ENCODE measurements at regions not wholly inside any gene's neighbourhood (a gene's known extent, or its start where the extent isn't known, plus 50 kb on each side); places are given as distances from the start of the nearest gene placed in this dataset.
"Not testable (repeated sequence)": the region's sequence is repeated elsewhere in the genome, so short reads cannot be mapped to it uniquely, and the experiment has no call there.

DNA sequence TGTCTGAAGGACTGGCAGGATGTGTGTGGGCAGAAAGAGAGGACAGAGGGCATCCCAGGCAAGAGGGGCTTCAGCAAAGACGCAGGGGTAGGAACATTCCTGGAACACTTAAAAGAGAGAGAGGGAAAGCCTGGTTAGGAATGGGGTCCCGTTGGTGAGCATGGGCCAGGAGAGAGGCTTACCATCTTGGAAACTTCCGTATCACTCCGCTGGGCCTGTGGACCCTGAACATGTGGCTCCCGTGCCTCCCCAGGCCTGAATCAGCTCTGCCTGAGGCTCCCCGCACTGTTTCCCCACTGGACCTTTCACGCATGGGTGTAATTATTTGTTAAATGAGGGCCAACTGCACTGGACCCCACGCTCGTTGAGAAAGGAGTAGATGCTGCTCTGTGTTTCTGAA, 191.1 kb upstream of the GLI2 start:
- no peak for DNase-seq (ENCODE audit: low read depth)
- TF ChIP-seq CTCF (IDR thresholded peaks at IDR 0.05; ENCODE audit: control insufficient read depth, insufficient read depth, low read depth, low read length, missing control alignments) = no peak
- H3K4me3 ChIP-seq (ENCODE audit: control insufficient read depth, low read depth, low read length) = no peak overlapping the region

GRCh38 chr2:120545007-120545406, 190.7 kb upstream of the GLI2 start:
- not testable (repeated sequence) for H3K4me3 ChIP-seq (ENCODE audit: control insufficient read depth, low read depth, low read length); DNase-seq (ENCODE audit: low read depth)

DNA sequence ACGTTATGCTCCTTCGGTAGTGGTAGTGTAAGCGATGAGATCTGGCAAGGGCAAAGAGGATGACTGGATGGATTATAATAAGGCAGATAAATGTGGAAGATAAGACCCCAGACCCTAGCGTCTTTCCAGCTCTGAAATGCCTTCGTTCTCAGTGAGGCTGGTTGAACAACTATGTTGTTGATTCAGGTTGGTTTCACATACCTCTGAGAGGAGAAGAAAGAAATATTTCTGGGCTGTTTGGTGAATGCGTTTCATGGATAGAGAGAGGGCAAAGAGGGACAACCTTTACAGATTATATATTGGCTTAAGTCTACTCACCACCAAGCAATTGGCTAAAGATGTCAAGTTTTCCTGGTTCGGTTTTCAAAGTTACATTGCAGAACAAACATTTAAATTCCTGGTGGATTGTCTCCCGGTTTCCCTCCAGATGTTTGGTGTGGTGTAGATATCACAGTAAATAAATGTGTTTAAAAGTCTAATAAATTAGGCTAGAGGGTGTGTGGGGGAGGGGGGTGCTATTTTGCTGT, 190.1 kb upstream of the GLI2 start:
- no peak for TF ChIP-seq CTCF (IDR thresholded peaks at IDR 0.05; ENCODE audit: control insufficient read depth, insufficient read depth, low read depth, low read length, missing control alignments)
- DNase-seq (ENCODE audit: low read depth) = no peak
- no peak overlapping the region for H3K4me3 ChIP-seq (ENCODE audit: control insufficient read depth, low read depth, low read length)

DNA sequence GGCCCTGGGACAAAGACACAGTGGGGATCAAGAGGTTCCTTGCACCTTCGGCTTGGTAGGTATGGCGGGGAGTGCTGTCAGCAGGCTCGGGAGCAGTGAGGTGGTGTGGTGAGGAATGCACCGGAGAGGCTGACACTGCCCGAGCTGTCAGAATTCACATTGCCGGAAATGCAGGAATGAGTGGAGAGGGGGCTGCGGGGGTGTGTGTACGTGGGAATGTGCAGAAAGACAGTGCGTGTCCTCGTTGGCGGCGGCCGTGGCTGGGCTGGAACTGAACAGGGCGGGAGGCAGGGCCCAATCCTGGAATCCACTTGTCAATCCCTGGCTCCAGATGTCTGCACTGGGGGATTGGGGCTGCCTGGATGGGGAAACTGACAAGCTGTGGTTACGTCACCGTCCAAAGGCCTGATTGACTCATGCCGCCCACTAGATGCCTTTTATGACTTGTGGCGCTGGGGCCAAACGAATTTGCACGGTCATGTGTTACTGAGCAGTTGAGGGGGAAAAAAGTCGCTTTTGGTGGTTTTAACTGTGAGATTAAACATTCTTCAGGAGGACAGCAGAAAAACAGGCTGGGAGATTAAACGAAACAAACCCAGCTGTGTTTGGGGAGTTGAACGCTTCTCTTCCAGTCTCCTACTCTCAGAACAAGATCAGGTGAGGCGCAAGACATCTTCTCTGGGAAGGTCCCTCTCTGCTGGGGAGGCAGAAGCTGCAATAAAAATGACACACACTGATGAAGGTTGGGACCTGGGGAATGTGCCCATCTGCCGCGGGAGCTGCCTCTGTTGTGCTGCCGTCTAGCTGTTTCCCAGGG, 189.4 kb upstream of the GLI2 start:
- TF ChIP-seq CTCF (IDR thresholded peaks at IDR 0.05; ENCODE audit: control insufficient read depth, insufficient read depth, low read depth, low read length, missing control alignments) = peak; percentile 11
- peak; percentile 96 for DNase-seq (ENCODE audit: low read depth)
- peak overlapping the region; percentile 10 for H3K4me3 ChIP-seq (ENCODE audit: control insufficient read depth, low read depth, low read length)

DNA sequence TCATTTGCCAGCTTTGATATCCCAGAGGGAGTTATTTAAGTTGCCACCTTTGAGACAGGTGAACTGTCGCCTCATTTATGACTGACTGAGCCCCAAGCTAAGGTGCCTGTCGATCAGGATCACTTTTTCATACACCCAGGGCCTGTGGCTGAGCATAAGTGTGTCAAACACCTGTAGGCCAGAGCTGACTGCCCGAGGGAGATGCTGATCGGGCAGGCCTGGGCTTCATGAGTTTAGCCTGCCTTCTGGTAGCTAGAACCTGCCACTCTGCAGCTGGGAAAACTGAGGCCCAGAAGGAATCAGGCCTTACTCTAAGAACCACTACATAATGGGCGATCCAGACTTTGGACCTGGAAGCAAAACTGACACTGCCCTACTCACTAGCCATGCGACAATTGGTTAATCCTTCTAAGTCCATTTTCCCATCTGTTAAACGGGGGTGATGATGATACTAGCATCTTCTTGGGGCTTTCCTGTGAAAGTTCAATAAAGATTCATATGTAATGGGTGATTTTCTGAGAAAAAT, 188.7 kb upstream of the GLI2 start:
- no peak for DNase-seq (ENCODE audit: low read depth)
- no peak for TF ChIP-seq CTCF (IDR thresholded peaks at IDR 0.05; ENCODE audit: control insufficient read depth, insufficient read depth, low read depth, low read length, missing control alignments)
- no peak overlapping the region for H3K4me3 ChIP-seq (ENCODE audit: control insufficient read depth, low read depth, low read length)

DNA sequence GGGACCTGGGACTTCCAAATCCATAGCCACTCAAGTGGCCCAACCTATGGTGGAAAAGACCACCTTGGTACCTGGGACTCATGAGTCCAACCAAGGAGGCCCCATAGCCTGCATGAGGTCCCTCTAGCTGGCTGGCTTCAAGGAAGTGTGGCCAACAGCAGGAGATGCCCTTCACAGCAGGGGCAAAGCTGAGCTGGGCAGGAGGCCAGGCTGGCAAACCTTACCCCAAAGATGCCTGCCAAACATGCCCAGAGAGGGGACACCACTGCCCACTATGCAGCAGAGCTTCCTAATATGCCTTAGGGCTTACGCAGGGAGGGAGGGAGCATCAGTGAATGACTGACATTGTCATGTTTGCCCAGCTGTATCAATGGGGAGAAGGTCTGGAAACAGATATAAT, 188.0 kb upstream of the GLI2 start:
- no peak for TF ChIP-seq CTCF (IDR thresholded peaks at IDR 0.05; ENCODE audit: control insufficient read depth, insufficient read depth, low read depth, low read length, missing control alignments)
- DNase-seq (ENCODE audit: low read depth) = no peak
- H3K4me3 ChIP-seq (ENCODE audit: control insufficient read depth, low read depth, low read length) = no peak overlapping the region

Measured in AG09309 (cell line).